Osteoblast (primary cell): ENCODE measurements at regions not wholly inside any gene's neighbourhood (a gene's known extent, or its start where the extent isn't known, plus 50 kb on each side); places are given as distances from the start of the nearest gene placed in this dataset.

Experiments used
- DNase-seq: peaks from one replicate; pipeline ENCODE4 v3.0.0; 2011; ENCODE audit warnings: low spot score, mixed read lengths; ENCODE audit not compliant: insufficient read length; ENCODE audit errors: missing footprints
- H2AFZ ChIP-seq: 2 replicates; pipeline ENCODE4 v1.6.0; 2011; ENCODE audit warnings: mild to moderate bottlenecking, low read length
- H3K27ac ChIP-seq: 2 replicates; pipeline ENCODE4 v1.5.1; 2011; ENCODE audit warnings: mild to moderate bottlenecking, low read depth, low read length, moderate library complexity
- H3K27me3 ChIP-seq: 2 replicates; pipeline ENCODE4 v1.6.0; 2012; ENCODE audit warnings: mild to moderate bottlenecking, control low read depth, inconsistent platforms, low read length, moderate library complexity; ENCODE audit not compliant: insufficient read depth
- H3K36me3 ChIP-seq: 2 replicates; pipeline ENCODE4 v1.5.1; 2011; ENCODE audit warnings: mild to moderate bottlenecking, low read length, control low read depth, moderate library complexity; ENCODE audit not compliant: insufficient read depth
- H3K4me1 ChIP-seq: 2 replicates; pipeline ENCODE4 v1.5.1; 2011; ENCODE audit warnings: mild to moderate bottlenecking, low read length, control low read depth, moderate library complexity; ENCODE audit not compliant: insufficient read depth
- H3K4me2 ChIP-seq: 2 replicates; pipeline ENCODE4 v1.6.0; 2011; ENCODE audit warnings: mild to moderate bottlenecking, low read length; ENCODE audit not compliant: insufficient read depth
- H3K4me3 ChIP-seq: fragments of 200-600 bp; sonication (generic); 3 replicates; pipeline ENCODE4 v1.5.1; 2012; ENCODE audit warnings: mild to moderate bottlenecking, low read length, inconsistent platforms; ENCODE audit not compliant: insufficient read depth
- H3K79me2 ChIP-seq: 2 replicates; pipeline ENCODE4 v1.6.0; 2012; ENCODE audit warnings: mild to moderate bottlenecking, low read length, control low read depth, inconsistent platforms; ENCODE audit not compliant: insufficient read depth
- H3K9me3 ChIP-seq: 2 replicates; pipeline ENCODE4 v1.5.1; 2011; ENCODE audit warnings: low read depth, low read length, control low read depth
- H4K20me1 ChIP-seq: 2 replicates; pipeline ENCODE4 v1.6.0; 2012; ENCODE audit warnings: mild to moderate bottlenecking, low read length, control low read depth; ENCODE audit not compliant: insufficient read depth
- TF ChIP-seq, protein P1 (sequence below): IDR thresholded peaks from 2 replicates; pipeline ENCODE4 v1.5.1; 2011; ENCODE audit warnings: mild to moderate bottlenecking, low read depth, low read length, moderate library complexity; ENCODE audit errors: extremely low read depth

- H2AFZ ChIP-seq: no peak overlapping the region
- no peaks in the 10 kb centered on the region for H3K36me3 ChIP-seq
- H3K9me3 ChIP-seq: no peaks in the 10 kb centered on the region
- H3K4me2 ChIP-seq: no peak overlapping the region
- no peak overlapping the region for H3K4me3 ChIP-seq
- no peaks in the 10 kb centered on the region for H3K27me3 ChIP-seq
- H3K27ac ChIP-seq: no peak overlapping the region
- no peak for DNase-seq
- TF ChIP-seq, protein P1, sequence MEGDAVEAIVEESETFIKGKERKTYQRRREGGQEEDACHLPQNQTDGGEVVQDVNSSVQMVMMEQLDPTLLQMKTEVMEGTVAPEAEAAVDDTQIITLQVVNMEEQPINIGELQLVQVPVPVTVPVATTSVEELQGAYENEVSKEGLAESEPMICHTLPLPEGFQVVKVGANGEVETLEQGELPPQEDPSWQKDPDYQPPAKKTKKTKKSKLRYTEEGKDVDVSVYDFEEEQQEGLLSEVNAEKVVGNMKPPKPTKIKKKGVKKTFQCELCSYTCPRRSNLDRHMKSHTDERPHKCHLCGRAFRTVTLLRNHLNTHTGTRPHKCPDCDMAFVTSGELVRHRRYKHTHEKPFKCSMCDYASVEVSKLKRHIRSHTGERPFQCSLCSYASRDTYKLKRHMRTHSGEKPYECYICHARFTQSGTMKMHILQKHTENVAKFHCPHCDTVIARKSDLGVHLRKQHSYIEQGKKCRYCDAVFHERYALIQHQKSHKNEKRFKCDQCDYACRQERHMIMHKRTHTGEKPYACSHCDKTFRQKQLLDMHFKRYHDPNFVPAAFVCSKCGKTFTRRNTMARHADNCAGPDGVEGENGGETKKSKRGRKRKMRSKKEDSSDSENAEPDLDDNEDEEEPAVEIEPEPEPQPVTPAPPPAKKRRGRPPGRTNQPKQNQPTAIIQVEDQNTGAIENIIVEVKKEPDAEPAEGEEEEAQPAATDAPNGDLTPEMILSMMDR: no peak
- H3K79me2 ChIP-seq: no peaks in the 10 kb centered on the region
- no peaks in the 10 kb centered on the region for H4K20me1 ChIP-seq
- peaks cover 8% of the 10 kb centered on the region for H3K4me1 ChIP-seq
Observed at GRCh38 chr16:26816266-26816665, 250.5 kb upstream of the C16orf82 start.

- H3K4me2 ChIP-seq: peak overlapping the region; percentile 69
Observed at GRCh38 chr16:26816885-26817571, 249.7 kb upstream of the C16orf82 start.

DNA sequence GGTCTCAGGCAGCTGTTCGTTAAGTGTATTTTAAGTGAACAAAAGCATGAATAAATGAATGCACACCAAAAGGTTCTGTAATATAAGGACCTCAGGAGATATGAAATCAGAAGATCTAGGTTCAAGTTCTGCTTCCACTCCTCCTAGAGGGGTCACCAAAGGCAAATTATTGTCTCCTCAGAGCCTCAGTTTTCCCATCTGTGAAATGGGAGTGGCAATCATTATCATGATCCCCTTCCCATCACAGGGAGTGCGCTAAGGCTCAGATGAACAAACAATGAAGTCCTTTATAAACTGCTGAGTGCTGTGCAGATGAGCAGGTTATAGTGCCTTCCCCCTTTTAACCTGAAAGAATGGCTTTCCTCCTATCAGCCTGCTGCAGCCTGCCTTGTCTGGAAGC is 248.3 kb upstream of the C16orf82 start:
- DNase-seq: no peak
- H3K4me2 ChIP-seq: no peak overlapping the region
- peaks cover 8% of the 10 kb centered on the region for H3K4me1 ChIP-seq
- H3K36me3 ChIP-seq: no peaks in the 10 kb centered on the region
- no peak overlapping the region for H3K27ac ChIP-seq
- H3K4me3 ChIP-seq: no peak overlapping the region
- no peaks in the 10 kb centered on the region for H3K9me3 ChIP-seq
- TF ChIP-seq, protein P1: no peak
- no peaks in the 10 kb centered on the region for H3K79me2 ChIP-seq
- no peaks in the 10 kb centered on the region for H3K27me3 ChIP-seq
- H4K20me1 ChIP-seq: no peaks in the 10 kb centered on the region
- H2AFZ ChIP-seq: no peak overlapping the region

More at GRCh38 chr16:26816885-26817571, 249.7 kb upstream of the C16orf82 start:
- Histone ChIP-seq H3K79me2 (no peaks in the 10 kb centered on the region), H3K4me1 (peaks cover 8% of the 10 kb centered on the region), H3K4me3 (peak overlapping the region; percentile 38), H2AFZ (peak overlapping the region; percentile 50), H3K36me3 (no peaks in the 10 kb centered on the region), H3K27ac (no peak overlapping the region), H3K9me3 (no peaks in the 10 kb centered on the region), H4K20me1 (no peaks in the 10 kb centered on the region), H3K27me3 (no peaks in the 10 kb centered on the region)
- no peak for DNase-seq
- TF ChIP-seq, protein P1: no peak

GRCh38 chr16:26824469-26824868 is 242.3 kb upstream of the C16orf82 start:
- Histone ChIP-seq H3K36me3 (no peaks in the 10 kb centered on the region), H3K4me2 (no peak overlapping the region), H3K9me3 (no peaks in the 10 kb centered on the region), H4K20me1 (no peaks in the 10 kb centered on the region), H2AFZ (no peak overlapping the region), H3K27me3 (no peaks in the 10 kb centered on the region), H3K4me1 (no peaks in the 10 kb centered on the region), H3K79me2 (no peaks in the 10 kb centered on the region), H3K27ac (no peak overlapping the region), H3K4me3 (no peak overlapping the region)
- TF ChIP-seq, protein P1: no peak
- peak; percentile 21 for DNase-seq
